Stimulated activated naive CD4-positive, alpha-beta T cell (primary cell): ENCODE measurements at regions not wholly inside any gene's neighbourhood (a gene's known extent, or its start where the extent isn't known, plus 50 kb on each side); places are given as distances from the start of the nearest gene placed in this dataset.
"Not testable (repeated sequence)": the region's sequence is repeated elsewhere in the genome, so short reads cannot be mapped to it uniquely, and the experiment has no call there.

Source experiments
- DNase-seq, 6 experiments: peaks; one replicate each; lab custom pipeline; 2025; lab: John Stamatoyannopoulos, UW

DNA sequence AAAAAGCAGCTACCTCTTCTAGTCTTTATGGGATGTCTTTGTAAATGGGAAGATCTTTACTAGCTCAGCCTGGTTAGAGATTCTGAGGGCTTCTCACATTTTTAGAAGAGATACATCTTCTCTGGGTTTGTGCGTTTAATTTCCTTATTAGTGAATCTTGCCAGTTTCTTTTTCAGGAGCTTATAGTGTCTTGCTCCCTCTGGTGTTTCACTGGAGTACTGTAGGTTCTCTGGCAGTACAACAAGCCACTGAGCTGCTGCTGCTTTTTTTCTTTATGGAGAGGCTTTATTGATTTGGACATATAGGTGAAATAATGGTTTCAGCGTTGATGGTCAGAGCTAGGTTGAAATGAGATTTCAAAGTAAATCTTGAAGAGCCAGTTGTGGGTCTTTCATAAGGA is 82.9 kb downstream of the LAS1L start:
- DNase-seq = peak in 2 of 6 experiments; percentile 41 to 47

DNA sequence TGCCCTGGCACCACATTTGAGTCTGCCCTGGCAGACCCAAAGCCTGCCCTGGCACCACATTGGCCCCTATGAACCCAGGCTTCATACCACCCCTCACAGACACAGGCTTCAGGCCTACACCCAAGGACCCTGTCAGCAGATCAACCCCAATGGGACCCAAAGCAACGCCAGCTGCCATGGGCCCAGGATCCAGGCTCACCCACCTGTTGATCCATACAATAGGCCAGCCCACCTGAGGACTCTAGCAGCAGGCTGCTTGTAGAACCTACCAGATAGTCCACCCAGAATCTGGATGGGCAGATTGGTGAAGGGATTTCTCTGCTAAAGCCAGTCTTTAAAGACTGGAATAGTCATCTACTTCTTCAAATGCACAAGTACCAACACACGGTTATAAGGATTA is 114.4 kb downstream of the LAS1L start:
- no peak for DNase-seq

DNA sequence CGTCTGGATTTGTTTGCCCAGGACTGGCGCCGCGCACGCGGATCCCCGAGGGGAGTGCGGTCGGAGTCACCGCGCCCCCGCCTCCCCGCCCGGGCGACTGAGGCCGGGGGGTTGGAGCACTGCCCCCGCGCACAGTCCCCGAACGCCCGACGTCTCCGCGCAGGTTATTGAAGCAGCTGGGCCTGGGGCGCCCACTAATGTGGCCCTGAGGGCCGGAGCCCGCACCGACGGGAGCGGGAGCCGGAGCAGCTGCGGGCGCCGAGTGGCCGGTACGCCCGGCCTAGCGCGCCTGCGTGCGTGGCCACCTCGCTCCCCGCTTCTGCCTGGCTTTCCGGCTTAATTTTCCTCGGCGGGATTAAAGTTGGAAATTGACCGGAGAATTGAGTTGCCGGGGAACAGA is 126.9 kb downstream of the LAS1L start:
- not testable (repeated sequence) for DNase-seq

DNA sequence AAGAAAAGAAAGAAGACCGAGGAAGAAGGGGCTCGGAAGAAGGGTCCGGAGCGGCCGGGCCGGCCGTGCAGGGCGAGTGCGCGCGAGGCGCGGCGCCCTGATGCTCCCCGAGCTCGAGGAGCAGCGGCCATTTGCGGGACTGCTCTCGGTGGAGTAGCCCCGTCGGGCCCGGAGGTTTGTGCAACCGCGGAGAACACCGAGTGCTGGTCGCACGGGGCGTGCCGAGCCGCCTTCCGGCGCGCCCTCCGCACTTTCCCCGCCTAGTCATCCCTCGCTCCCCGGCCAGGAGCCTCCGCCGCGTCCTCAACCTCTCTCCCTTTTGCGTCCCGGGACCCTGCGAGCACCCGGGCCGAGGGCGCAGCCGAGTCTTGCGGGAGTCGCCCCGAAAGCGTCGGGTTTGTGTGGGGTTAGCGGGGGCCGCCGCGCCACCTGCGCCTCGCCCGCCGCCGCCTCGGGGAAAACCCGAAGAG is 127.4 kb downstream of the LAS1L start:
- no peak for DNase-seq

DNA sequence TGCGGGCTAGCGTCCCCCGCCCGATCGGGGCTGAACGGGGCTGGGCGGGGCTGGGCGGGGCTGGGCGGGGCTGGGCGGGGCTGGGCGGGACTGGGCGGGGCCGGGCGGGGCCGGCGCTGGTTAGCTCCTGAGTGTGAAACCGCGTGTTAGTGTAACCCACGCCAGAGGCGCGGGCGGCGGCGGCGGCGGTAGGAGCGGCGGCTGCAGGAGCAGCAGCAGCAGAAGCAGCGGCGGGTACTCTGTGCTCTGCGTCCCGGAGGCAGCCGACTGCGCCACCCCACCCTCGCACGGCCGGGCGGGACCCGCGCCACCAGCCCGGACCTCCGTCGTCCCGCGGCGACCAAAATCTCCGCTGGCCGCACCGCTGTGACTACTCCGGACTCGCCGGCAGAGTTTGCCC is 128.1 kb downstream of the LAS1L start:
- DNase-seq = peak in 1 of 6 experiments; percentile 0

DNA sequence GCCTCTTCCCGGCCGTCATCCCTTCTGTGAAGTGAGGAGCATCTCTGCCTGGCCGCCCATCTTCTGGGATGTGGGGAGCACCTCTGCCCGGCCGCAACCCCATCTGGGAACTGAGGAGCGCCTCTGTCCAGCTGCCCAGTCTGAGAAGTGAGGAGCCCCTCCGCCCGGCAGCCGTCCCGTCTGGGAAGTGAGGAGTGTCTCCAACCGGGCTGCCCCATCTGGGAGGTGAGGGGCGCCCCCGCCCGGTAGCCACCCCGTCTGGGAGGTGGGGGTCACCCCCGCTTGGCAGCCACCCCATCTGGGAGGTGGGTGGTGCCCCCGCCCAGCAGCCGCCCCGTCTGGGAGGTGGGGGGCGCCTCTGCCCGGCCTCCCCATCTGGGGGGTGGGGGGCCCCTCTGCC is 142.3 kb downstream of the LAS1L start:
- DNase-seq = no peak

DNA sequence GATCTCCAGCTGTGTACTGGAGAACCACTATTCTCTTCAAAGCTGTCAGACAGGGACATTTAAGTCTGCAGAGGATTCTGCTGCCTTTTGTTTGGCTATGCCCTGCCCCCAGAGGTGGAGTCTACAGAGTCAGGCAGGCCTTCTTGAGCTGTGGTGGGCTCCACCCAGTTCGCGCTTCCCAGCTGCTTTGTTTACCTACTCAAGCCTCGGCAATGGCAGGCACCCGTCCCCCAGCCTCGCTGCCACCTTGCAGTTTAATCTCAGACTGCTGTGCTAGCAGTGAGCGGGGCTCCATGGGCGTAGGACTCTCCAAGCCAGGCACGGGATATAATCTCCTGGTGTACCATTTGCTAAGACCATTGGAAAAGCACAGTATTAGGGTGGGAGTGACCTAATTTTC is 145.5 kb downstream of the LAS1L start:
- not testable (repeated sequence) for DNase-seq
